ENCODE measurements at regions not wholly inside any gene's neighbourhood (a gene's known extent, or its start where the extent isn't known, plus 50 kb on each side); places are given as distances from the start of the nearest gene placed in this dataset.

- TF ChIP-seq EZH2phosphoT487 (IDR thresholded peaks at IDR 0.05; ENCODE audit: low read depth) = no peak
- TF ChIP-seq, protein P1, sequence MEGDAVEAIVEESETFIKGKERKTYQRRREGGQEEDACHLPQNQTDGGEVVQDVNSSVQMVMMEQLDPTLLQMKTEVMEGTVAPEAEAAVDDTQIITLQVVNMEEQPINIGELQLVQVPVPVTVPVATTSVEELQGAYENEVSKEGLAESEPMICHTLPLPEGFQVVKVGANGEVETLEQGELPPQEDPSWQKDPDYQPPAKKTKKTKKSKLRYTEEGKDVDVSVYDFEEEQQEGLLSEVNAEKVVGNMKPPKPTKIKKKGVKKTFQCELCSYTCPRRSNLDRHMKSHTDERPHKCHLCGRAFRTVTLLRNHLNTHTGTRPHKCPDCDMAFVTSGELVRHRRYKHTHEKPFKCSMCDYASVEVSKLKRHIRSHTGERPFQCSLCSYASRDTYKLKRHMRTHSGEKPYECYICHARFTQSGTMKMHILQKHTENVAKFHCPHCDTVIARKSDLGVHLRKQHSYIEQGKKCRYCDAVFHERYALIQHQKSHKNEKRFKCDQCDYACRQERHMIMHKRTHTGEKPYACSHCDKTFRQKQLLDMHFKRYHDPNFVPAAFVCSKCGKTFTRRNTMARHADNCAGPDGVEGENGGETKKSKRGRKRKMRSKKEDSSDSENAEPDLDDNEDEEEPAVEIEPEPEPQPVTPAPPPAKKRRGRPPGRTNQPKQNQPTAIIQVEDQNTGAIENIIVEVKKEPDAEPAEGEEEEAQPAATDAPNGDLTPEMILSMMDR (IDR thresholded peaks at IDR 0.05; ENCODE audit: low read depth, low read length) = no peak
These were observed 67.0 kb downstream of the SCN11A start for GRCh38 chr3:38984731-38985130.

GRCh38 chr3:38984110-38984509 is 67.6 kb downstream of the SCN11A start:
- peaks cover 49% of the 10 kb centered on the region for H3K27me3 ChIP-seq (ENCODE audit: low read depth, low read length)
- no peak overlapping the region for H3K9ac ChIP-seq (ENCODE audit: low read length)
- no peak overlapping the region for H3K27ac ChIP-seq (ENCODE audit: low read length)
- H3K4me2 ChIP-seq (ENCODE audit: low read length) = no peak overlapping the region
- H4K20me1 ChIP-seq (ENCODE audit: insufficient read depth, low read length) = no peaks in the 10 kb centered on the region
- H3K4me3 ChIP-seq (ENCODE audit: low read length) = no peak overlapping the region
- no peaks in the 10 kb centered on the region for H3K79me2 ChIP-seq (ENCODE audit: low read length)
- no peak for TF ChIP-seq EZH2phosphoT487 (IDR thresholded peaks at IDR 0.05; ENCODE audit: low read depth)
- TF ChIP-seq, protein P1 (IDR thresholded peaks at IDR 0.05; ENCODE audit: low read depth, low read length) = peak; percentile 31; the same call in 1 of the 2 replicates
- no peak overlapping the region for H2AFZ ChIP-seq (ENCODE audit: low read depth, low read length)
- no peaks in the 10 kb centered on the region for H3K9me3 ChIP-seq (ENCODE audit: insufficient read depth, low read length)
- H3K4me1 ChIP-seq (ENCODE audit: low read length) = no peaks in the 10 kb centered on the region
- H3K36me3 ChIP-seq (replicated peaks; ENCODE audit: low read depth, low read length) = no peaks in the 10 kb centered on the region

More at GRCh38 chr3:38984731-38985130, 67.0 kb downstream of the SCN11A start:
- Histone ChIP-seq H3K9me3 (ENCODE audit: insufficient read depth, low read length) (no peaks in the 10 kb centered on the region), H3K4me2 (ENCODE audit: low read length) (no peak overlapping the region), H3K27ac (ENCODE audit: low read length) (no peak overlapping the region), H3K27me3 (ENCODE audit: low read depth, low read length) (peaks cover 50% of the 10 kb centered on the region), H2AFZ (ENCODE audit: low read depth, low read length) (no peak overlapping the region), H3K36me3 (replicated peaks; ENCODE audit: low read depth, low read length) (no peaks in the 10 kb centered on the region), H3K9ac (ENCODE audit: low read length) (no peak overlapping the region), H3K4me3 (ENCODE audit: low read length) (no peak overlapping the region), H3K79me2 (ENCODE audit: low read length) (no peaks in the 10 kb centered on the region), H4K20me1 (ENCODE audit: insufficient read depth, low read length) (no peaks in the 10 kb centered on the region), H3K4me1 (ENCODE audit: low read length) (no peaks in the 10 kb centered on the region)

DNA sequence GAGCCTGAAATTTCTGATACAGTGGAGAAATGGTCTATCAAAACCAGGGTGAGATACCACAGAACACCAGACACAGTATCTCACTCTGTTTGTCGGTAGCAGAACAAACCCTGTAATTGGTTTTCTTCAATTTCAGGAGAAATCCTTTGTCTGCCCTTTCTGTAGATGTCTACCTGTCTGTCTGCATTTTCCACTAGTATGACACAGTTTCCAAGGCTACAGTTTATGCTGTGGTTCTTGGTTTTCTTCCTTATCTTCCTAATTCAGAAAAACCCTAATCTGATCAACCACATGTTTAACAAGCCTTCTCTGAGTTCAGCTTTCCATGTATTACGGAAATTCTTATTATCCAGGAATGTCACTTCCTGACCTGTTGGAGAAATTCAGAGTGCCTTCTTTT is 70.8 kb downstream of the SCN11A start:
- no peak for TF ChIP-seq EZH2phosphoT487 (IDR thresholded peaks at IDR 0.05; ENCODE audit: low read depth)
- TF ChIP-seq, protein P1 (IDR thresholded peaks at IDR 0.05; ENCODE audit: low read depth, low read length) = no peak
- Histone ChIP-seq H4K20me1 (ENCODE audit: insufficient read depth, low read length) (no peaks in the 10 kb centered on the region), H3K79me2 (ENCODE audit: low read length) (no peaks in the 10 kb centered on the region)

DNA sequence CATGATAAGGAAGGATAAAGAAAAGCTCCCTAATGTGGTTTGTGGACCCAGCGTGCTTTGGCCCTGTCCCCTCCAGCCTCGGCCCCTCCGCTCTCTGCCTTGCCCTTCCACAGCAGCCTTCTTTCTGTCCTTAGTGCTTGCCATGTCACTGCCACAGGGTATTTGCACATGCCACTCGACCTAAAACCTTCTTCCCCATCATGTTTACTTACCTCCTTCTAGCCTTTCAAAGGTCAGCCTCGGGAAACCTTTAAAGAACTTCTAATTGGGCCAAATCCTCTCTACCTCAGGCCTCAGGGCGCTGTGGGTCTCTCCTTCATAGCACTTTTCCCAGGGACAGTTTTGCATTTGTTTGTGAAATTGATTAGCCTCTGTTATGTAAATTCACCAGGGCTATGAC is 73.0 kb downstream of the SCN11A start:
- peaks cover 30% of the 10 kb centered on the region for H3K27me3 ChIP-seq (ENCODE audit: low read depth, low read length)
- H3K4me1 ChIP-seq (ENCODE audit: low read length) = no peaks in the 10 kb centered on the region
- TF ChIP-seq, protein P1 (IDR thresholded peaks at IDR 0.05; ENCODE audit: low read depth, low read length) = no peak
- TF ChIP-seq EZH2phosphoT487 (IDR thresholded peaks at IDR 0.05; ENCODE audit: low read depth) = no peak
- no peaks in the 10 kb centered on the region for H3K9me3 ChIP-seq (ENCODE audit: insufficient read depth, low read length)
- no peak overlapping the region for H3K27ac ChIP-seq (ENCODE audit: low read length)
- no peaks in the 10 kb centered on the region for H3K79me2 ChIP-seq (ENCODE audit: low read length)
- H3K9ac ChIP-seq (ENCODE audit: low read length) = no peak overlapping the region
- no peaks in the 10 kb centered on the region for H3K36me3 ChIP-seq (replicated peaks; ENCODE audit: low read depth, low read length)
- no peak overlapping the region for H3K4me2 ChIP-seq (ENCODE audit: low read length)
- H3K4me3 ChIP-seq (ENCODE audit: low read length) = no peak overlapping the region
- H4K20me1 ChIP-seq (ENCODE audit: insufficient read depth, low read length) = no peaks in the 10 kb centered on the region
- H2AFZ ChIP-seq (ENCODE audit: low read depth, low read length) = no peak overlapping the region

More for the DNA sequence above, 70.8 kb downstream of the SCN11A start:
- no peak overlapping the region for H2AFZ ChIP-seq (ENCODE audit: low read depth, low read length)
- no peaks in the 10 kb centered on the region for H3K36me3 ChIP-seq (replicated peaks; ENCODE audit: low read depth, low read length)
- peaks cover 32% of the 10 kb centered on the region for H3K27me3 ChIP-seq (ENCODE audit: low read depth, low read length)
- no peak overlapping the region for H3K27ac ChIP-seq (ENCODE audit: low read length)
- H3K9ac ChIP-seq (ENCODE audit: low read length) = no peak overlapping the region
- H3K9me3 ChIP-seq (ENCODE audit: insufficient read depth, low read length) = no peaks in the 10 kb centered on the region
- H3K4me1 ChIP-seq (ENCODE audit: low read length) = no peaks in the 10 kb centered on the region
- no peak overlapping the region for H3K4me2 ChIP-seq (ENCODE audit: low read length)
- no peak overlapping the region for H3K4me3 ChIP-seq (ENCODE audit: low read length)

Data from OCI-LY3 (cell line).